PFSK-1 (cell line): ENCODE measurements at regions not wholly inside any gene's neighbourhood (a gene's known extent, or its start where the extent isn't known, plus 50 kb on each side); places are given as distances from the start of the nearest gene placed in this dataset.

Source experiments
- FOXP2 ChIP-seq: optimal IDR thresholded peaks from 2 replicates; pipeline ENCODE3; 2011; ENCODE audit warnings: borderline replicate concordance, control low read depth, inconsistent platforms; ENCODE audit not compliant: insufficient read depth; ENCODE audit errors: extremely low read length, extremely low read depth
- POLR2AphosphoS5 ChIP-seq: IDR thresholded peaks from 2 replicates; pipeline ENCODE4 v1.6.1; 2012; ENCODE audit warnings: low read depth, mild to moderate bottlenecking, control low read depth, low read length, moderate library complexity
- SIN3A ChIP-seq: IDR thresholded peaks from 2 replicates; pipeline ENCODE4 v1.6.1; 2012; ENCODE audit warnings: mild to moderate bottlenecking, low read length, moderate library complexity, borderline replicate concordance; ENCODE audit not compliant: insufficient read depth
- TAF1 ChIP-seq: IDR thresholded peaks from 2 replicates; pipeline ENCODE4 v1.6.1; 2012; ENCODE audit warnings: low read length, control low read depth, borderline replicate concordance; ENCODE audit not compliant: insufficient read depth
- TF ChIP-seq, protein P1 (sequence below), 2 experiments: IDR thresholded peaks; 2 replicates each; pipeline versions ENCODE4 v1.6.1 to v1.8.0; 2011 to 2012; ENCODE audit warnings: low read depth in 2 of 2, low read length in 2 of 2, control low read depth in 1 of 2, inconsistent platforms in 1 of 2, mild to moderate bottlenecking in 1 of 2, moderate library complexity in 1 of 2; ENCODE audit not compliant: insufficient read depth in 1 of 2

DNA sequence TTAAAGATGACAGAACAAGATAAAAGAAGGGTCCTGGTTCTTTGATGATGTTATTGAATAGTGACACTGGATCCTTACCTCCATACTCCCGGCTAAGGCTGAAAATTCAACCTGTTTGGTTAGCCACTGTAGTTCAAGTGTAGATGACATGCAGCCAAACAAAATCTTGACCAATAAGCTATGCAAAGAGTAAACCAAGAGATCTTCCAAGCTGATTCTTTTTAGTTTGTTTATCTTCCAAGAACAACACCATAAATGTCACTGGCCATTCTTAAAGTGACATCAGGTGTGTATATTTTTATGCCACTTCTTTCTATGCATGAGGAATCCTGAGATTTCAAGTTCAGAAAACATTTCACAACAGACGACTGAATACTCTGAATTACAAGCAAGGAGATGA, 141.5 kb upstream of the FST start:
- no peak for TF ChIP-seq SIN3A
- no peak for TF ChIP-seq FOXP2
- no peak for TF ChIP-seq TAF1
- TF ChIP-seq, protein P1, sequence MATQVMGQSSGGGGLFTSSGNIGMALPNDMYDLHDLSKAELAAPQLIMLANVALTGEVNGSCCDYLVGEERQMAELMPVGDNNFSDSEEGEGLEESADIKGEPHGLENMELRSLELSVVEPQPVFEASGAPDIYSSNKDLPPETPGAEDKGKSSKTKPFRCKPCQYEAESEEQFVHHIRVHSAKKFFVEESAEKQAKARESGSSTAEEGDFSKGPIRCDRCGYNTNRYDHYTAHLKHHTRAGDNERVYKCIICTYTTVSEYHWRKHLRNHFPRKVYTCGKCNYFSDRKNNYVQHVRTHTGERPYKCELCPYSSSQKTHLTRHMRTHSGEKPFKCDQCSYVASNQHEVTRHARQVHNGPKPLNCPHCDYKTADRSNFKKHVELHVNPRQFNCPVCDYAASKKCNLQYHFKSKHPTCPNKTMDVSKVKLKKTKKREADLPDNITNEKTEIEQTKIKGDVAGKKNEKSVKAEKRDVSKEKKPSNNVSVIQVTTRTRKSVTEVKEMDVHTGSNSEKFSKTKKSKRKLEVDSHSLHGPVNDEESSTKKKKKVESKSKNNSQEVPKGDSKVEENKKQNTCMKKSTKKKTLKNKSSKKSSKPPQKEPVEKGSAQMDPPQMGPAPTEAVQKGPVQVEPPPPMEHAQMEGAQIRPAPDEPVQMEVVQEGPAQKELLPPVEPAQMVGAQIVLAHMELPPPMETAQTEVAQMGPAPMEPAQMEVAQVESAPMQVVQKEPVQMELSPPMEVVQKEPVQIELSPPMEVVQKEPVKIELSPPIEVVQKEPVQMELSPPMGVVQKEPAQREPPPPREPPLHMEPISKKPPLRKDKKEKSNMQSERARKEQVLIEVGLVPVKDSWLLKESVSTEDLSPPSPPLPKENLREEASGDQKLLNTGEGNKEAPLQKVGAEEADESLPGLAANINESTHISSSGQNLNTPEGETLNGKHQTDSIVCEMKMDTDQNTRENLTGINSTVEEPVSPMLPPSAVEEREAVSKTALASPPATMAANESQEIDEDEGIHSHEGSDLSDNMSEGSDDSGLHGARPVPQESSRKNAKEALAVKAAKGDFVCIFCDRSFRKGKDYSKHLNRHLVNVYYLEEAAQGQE (IDR thresholded peaks at IDR 0.05; ENCODE audit: insufficient read depth in 1 of 2, low read depth in 2 of 2, low read length in 2 of 2) = no peak
- TF ChIP-seq POLR2AphosphoS5 = no peak

- TF ChIP-seq, protein P1 (IDR thresholded peaks at IDR 0.05; ENCODE audit: insufficient read depth in 1 of 2, low read depth in 2 of 2, low read length in 2 of 2) = no peak
- TF ChIP-seq TAF1 = no peak
- TF ChIP-seq FOXP2 = no peak
- TF ChIP-seq POLR2AphosphoS5 = no peak
- no peak for TF ChIP-seq SIN3A
These were observed 140.4 kb upstream of the FST start for GRCh38 chr5:53339962-53340540.

DNA sequence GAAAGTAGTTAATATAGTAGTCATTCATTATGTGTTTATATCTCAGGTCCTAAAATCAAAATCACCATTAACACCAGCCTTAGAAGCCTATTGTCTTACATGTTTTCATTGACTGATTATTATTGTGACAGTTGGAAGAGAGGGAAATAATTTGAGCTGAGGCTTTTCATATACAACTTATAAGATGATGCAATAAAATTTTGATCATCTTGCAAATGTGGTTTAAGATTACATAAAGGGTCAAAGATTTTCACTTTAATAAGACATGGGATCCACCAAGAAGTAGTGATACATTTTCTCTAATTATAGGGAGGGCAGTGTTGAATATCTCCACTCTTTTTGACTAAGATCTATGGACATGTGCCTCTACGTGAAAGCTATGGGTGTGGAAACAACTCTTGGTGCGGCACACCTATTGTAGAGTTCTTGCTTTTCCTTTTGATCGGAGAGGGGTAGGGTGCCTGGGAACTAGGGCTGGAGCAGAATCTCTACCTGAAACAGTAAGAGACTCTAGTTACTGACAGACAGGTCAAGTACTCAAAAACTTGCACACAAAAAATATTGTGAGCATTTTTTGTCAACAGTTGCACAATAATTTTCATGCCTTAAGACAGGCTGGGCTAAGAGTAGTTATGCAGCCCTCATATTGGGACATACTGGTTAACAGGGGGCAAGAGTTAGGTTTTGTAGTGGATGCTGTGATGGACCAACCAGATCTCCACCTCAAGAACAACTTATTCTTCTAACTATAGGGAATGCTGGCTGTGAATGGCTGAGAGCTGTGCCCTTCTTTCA, 139.3 kb upstream of the FST start:
- TF ChIP-seq FOXP2 (no peak), TAF1 (no peak), SIN3A (no peak)
- TF ChIP-seq, protein P1 (IDR thresholded peaks at IDR 0.05; ENCODE audit: insufficient read depth in 1 of 2, low read depth in 2 of 2, low read length in 2 of 2) = no peak

- TF ChIP-seq TAF1 = no peak
- no peak for TF ChIP-seq SIN3A
- no peak for TF ChIP-seq FOXP2
- no peak for TF ChIP-seq POLR2AphosphoS5
- TF ChIP-seq, protein P1 (IDR thresholded peaks at IDR 0.05; ENCODE audit: insufficient read depth in 1 of 2, low read depth in 2 of 2, low read length in 2 of 2) = no peak
These were observed 138.2 kb upstream of the FST start for GRCh38 chr5:53342236-53342635.

DNA sequence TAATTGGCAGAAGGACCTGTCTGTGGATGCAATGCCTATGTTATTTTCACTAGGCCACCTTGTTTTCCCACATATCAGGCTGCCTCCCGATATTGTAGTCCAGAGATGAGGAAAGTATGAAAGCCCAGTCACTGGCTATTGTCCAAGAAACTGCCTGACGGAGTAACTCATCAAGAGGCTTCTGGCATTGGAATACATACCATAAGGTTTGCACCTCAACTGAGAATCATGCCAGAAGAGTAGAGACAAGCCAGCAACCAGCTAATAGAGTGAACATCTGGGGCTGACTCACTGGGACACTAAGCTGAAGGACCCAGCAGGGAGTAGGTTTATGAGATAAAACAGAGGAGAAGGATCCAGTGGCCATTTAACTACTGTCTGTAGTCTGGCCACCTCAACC, 137.2 kb upstream of the FST start:
- TF ChIP-seq FOXP2 (no peak), POLR2AphosphoS5 (no peak), TAF1 (no peak), SIN3A (no peak)
- TF ChIP-seq, protein P1 (IDR thresholded peaks at IDR 0.05; ENCODE audit: insufficient read depth in 1 of 2, low read depth in 2 of 2, low read length in 2 of 2) = no peak
